IMR-90 (cell line): ENCODE measurements at regions not wholly inside any gene's neighbourhood (a gene's known extent, or its start where the extent isn't known, plus 50 kb on each side); places are given as distances from the start of the nearest gene placed in this dataset.

Experiments used
- CHD1 ChIP-seq: IDR thresholded peaks from 2 replicates; pipeline ENCODE4 v1.6.1; 2012; ENCODE audit warnings: low read depth, low read length, improper control_type of control experiment
- CTCF ChIP-seq: conservative IDR thresholded peaks from 2 replicates; pipeline ENCODE4 v1.5.1; 2012; ENCODE audit warnings: mild to moderate bottlenecking, low read depth, low read length, improper control_type of control experiment

- TF ChIP-seq CTCF (no peak), CHD1 (no peak)
These were observed 283.7 kb downstream of the SUCLG1 start for GRCh38 chr2:84175340-84175739.
